ENCODE measurements at regions not wholly inside any gene's neighbourhood (a gene's known extent, or its start where the extent isn't known, plus 50 kb on each side); places are given as distances from the start of the nearest gene placed in this dataset.
A peak's percentile ranks its signal among the peaks of the same experiment; 100 is the strongest.

DNA sequence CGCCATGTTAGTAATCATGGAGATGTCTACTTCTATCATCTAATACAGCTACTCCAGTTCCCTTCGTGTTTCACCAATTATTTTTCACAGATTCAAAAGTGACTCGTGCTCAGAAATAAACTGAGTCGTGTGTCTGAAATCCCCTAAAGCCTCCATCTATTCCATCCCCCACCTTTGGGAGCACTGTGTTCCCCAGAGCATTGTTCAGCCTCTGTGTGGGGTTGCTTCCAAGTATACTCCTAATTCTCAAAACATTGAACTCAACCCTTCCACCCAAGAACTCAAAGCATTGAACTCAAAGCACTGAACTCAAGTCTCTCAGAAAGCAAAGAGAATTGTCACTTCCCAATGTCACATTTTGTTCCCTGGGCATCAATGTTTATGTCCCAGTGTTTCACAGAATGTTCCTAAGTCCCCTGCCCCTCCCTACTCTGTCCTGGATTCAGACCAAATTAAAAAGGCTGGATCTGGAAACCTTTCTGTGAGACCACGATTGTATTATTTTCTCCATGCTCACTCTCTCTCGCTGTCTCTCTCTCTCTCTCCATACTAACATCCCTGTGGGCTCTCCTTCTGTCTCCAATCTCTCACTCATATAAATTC, 138.5 kb upstream of the QRFPR start:
- DNase-seq = no peak

DNA sequence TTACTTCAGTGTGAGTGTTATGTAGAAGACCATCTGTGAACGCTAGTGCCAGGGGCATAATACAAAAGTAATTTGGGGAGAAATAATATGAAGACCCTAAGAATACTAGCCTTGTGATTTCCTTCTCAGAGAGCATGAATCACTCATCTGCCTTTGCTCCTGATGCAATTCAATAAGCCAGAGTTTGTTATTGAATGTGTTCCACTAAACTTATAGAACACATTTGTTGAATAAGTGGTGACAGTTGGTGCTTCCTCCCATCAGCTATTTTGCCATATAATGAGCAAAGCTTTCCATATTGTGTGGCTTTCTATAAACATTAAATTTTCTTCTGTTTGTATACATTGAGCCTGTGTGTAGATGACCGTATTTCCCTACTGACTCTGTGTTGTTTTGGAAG, 136.4 kb upstream of the QRFPR start:
- DNase-seq = no peak

DNA sequence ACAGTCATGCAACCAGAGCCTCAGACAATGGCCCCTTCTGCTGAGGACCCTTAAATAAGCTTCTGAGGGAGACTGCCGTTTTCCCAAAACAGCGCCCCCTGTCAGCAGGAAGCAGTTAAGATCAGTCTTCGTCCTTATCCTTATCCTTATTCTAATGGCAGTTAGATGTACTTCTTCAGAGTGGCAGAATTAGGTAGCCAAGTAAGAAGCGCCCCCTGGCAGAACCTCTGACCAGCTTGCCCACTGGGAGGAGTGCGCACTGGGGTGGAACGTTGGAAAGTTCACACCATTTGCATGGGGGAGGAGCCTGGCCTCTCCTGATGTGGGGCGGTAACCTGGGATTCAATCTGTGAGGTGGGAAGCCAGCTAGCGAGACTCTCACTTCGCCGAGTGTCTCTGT, 133.6 kb upstream of the QRFPR start:
- no peak for DNase-seq

DNA sequence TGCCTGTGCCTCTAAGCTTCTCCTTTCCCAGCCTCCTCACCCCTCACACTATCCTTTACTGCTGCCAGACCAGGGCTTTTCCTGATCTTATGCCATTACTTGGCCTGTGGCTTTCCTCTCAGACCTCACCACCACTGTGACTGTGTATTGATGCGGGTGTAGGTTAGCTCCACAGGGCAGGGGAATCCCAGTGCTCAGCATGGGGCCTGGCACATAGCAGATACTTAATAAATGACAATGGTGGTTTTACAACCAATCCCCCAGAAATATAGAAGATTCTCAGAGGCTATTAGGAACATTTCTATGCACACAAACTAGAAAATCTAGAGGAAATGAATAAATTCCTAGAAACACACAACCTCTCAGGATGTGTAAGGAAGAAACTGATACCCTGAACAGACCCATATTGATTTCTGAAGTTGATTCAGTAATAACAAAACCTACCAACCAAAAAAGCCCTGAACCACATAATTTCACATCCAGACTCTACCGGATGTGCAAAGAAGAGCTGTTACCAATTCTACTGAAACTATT, 129.6 kb upstream of the QRFPR start:
- no peak for DNase-seq

DNA sequence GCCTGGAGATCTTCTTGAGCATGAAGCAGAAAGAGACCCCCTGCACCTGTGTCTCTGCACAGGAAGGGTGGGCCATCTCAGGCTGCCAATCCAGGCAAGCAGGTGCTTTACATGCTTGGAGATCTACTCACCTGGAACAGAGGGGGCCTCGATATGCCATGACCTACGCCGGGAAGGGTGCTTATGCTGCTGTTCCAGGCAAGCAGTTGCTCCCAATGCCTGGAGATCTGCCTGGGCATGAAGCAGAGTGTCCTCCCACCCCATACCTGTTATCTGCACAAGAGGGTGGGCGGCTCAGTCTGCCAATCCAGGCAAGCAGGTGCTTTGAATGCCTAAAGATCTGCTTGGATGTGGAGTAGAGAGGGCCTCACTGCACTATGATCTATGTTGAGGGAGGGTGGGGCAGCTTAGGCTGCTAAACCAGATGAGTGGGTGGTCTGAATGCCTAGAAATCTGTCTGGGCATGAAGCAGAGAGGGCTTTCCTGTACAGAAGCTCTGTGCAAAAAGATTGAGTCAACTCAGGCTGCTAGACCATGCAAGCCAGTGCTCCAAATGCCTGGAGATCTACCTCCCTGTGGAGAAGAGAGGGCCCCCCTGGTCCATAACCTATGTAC, 104.5 kb upstream of the QRFPR start:
- no peak for DNase-seq

DNA sequence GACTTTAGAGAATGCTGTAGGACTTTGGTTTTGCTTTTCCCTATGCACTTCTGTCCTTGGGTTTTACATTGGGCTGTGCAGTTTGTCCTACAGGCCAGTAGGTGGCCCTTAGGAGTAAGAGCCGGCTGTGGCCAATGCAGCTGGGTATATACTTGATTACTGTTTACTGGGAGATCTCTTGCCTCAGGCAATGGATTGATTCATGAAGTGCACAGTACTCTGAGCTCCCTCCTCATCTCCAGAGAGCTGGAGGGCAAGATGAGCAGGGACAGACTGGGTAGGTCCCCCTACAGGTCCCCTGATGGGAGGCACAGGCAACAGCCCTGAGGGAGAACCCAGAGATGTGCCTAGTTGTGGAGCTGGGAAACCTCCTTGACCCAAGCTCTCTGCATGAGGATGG, 103.8 kb upstream of the QRFPR start:
- DNase-seq = peak; percentile 28

DNA sequence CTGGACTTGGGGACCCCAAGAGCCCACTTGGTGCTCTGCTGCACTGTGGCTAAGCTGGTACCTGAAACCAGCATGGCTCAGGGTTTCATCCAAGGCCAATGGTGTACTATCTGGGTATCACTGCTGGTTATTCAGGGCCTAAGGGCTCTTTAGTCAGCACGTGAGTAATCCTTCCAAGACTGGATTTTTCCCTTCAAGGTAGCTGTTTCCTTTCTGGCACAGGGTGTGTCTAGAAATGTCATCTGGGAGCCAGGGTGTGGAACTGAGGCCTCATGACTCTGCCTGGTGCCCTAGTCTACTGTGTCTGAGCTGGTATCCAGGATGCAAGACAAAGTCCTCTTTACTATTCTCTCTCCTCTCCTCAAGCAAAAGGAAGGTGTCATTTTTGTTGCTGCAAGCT, 99.0 kb upstream of the QRFPR start:
- DNase-seq = no peak

DNA sequence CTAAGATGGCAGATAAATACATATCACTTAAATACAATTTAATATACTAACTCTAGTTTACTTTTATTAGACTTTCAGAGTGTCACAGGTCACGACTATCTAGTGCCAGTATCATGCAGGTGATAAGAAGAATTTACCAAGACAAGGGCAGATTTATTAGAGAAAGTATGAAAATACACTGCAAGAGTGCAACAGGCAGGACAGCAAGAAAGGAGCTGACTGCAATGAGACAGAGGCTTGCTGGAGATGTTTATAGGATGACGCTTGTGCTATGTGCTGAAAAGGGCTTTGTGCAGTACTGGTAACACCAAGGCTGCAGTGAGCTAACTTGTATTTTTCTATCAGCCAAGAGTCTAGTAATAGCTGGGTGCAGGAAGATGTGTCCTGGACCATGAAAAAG, 96.7 kb upstream of the QRFPR start:
- DNase-seq = no peak

DNA sequence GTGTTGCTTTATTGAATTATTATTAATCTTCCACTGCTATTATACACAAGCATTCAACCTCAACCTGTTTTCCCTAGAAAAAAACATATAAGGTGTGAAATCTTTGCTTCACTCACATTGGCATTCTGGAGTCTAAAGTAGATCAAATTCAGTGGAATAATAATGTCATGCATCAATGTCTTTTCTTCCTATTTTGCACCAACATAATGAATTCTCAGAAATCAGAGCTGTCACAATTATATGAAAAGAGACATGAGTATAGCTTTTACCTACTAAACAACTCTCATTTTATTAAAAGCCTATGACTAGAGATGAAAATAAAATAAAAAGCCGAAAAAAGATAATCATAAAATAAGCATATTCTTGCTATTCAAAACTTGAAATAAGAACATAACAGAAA, 96.3 kb upstream of the QRFPR start:
- no peak for DNase-seq

DNA sequence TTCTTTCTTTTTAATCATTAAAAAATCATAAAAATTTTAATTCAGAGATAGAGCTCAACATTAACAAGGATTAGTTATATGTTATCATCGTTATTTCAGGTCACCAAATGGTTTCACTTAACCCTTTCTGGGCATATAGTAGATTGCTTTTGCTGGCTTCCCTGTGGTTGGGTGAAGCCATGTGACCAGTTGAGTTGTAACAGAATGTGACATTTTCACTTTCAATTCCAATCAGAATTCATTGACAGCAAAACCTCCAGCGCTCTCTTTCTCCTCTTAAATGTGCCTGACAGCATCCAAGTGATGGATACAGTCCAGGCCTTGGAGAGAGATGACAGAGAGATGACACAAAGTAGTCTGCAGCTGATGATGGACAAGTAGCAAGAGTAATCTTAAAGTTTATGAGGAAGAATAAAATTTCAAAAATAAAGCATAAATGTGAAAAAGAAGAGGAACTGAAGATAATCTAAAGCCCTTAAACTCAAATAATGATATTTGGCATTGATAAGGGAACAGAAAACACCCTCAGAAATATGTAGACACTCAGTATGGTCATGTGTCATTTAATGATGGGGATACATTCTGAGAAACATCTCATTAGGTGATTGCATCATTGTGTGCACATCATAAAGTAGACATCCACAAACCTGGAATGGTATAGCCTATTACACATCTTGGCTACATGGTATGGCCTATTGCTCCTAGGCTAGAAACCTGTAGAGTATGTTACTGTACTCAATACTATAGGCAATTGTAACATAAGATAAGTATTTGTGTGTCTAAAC, 92.3 kb upstream of the QRFPR start:
- no peak for DNase-seq

DNA sequence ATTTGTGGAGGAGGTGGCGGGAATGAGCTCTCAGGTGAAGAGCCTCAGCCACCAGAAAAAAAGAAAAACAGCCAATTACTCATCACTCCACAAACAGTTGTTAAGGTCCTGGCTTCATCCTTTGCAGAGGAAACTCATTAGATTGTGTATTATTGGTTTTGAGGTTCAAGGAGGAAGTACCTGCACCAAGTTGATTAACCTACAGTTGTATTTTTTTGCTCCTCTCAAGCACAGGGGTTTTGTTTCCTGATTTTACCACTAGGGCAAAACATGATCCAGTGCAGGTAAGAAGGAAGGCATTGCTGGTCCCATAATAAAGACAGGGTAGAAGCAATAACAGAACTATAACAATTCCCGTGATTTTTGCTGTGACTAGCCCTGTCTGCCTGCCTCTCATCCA, 84.0 kb upstream of the QRFPR start:
- no peak for DNase-seq

DNA sequence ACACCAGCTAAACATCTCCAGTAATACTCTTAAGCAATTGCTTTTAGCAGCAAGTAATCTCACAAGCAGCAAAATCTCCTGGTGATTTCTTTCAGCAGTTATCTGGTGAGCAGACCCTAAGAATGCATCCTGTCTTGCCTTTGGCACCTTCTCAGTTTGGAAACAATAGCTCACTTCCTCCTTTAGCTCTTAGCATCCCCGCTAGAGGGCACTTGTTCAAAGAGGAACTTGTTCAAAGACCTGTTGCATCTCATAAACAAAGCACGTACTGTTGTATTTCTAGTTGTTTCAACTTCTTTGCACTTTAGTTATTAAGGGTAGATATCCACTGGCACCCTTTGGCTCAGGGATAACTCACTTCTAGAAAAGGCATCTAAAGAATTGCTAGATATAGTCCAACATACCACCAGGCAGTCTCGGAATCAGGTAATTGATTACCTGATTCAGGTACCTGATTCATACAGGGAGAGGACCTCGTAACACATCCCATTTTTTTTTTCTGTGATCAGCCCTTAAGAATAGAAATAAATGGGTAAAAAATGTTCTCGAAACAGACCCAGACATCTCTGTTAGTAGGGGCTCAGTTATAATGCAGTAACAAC, 81.9 kb upstream of the QRFPR start:
- peak; percentile 53 for DNase-seq

DNA sequence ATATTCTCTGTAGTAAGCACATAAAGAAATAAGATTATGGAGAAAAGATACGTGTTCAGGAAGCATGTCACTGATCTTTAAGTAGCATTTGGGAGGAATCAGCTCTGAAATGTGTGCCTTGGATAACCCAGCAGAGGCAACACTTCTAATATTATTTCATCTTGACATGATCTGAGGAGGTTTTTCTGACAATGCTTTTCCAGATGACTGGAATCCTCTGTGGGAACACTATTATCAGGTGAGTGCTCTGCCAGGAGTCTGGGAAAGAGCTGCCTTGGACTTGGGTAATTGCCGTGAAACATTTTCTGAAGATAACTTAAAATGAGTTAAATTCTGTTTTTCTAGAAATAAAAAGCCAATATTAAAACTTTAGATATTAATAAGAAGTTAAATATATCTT, 78.2 kb upstream of the QRFPR start:
- DNase-seq = no peak

DNA sequence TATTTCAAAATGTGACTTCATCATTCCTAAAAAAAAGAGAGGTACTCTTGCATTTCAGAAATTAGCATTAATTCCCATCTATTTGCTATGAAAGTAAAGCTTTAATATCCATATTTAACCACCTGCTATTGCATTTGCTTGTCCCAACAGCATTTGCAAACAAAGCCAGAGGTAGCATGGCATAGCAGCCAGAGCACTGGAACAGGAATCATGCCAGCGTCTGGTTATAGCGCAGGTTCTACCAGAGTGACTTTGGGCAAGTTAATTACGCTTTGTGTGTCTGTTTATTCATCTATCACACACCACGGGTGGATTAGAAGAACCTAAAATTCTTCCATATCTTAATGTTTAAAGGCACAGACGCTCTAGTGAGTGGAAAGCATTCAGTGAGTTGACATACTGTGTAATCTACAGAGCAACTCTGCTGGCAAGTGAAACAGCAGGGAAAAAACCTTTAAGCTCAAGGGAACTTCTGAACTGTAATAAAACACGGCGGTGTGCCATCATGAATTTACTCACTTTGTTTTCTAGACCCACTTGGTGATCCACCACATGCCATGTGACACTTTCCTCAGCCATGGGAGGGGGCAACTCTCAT, 76.6 kb upstream of the QRFPR start:
- no peak for DNase-seq

DNA sequence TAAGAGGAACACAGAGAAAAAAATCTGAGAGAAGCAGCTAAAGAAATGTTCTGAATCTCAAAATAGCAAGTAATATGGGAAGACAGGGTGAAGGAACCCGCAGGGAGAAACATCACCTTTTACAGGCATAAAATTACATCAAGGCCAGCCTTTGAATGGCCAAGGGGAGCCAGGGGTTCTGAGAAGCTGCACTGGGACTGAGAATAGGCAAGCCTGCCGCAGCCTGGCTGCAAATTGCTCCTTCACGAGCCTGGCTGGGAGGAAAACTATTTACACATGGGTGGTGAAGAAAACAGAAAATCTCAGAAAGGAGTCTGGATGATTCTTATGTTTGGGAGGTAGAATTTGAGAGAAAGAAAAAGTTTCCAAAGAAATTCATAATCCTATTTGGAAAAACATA, 74.5 kb upstream of the QRFPR start:
- no peak for DNase-seq

DNA sequence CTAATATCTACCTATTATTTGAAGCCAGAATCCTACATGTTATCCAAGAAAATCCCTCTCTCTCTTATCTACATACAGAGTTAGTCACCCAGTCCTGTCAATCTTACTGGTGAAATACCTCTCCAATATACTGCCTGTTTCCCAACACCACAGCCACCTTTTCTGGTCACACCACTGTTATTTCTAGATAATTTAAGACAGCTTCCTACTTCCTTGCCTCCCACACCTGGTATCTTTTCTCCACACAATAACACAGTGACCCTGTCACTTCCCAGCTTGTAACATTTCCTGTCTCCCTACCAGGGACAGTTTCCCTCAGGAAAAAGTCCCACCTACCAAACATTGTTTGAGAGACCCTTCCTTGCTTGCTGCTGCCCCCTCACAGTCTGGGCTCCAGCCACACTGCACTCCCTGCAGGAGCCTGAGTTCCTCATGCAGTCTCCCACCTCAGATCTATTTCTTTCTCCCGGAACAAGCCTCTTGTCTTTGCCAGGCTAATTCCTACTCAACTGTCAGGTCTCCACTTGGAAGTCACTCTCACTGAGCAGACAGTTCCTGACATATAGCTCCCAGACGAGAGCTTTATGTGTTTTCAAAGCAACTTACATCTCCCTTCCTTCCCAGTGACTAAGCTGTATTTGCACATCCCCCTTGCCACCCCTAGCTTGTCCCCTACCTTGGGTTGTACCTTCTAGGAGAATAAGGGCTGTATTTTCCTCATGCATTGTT, 73.6 kb upstream of the QRFPR start:
- no peak for DNase-seq

DNA sequence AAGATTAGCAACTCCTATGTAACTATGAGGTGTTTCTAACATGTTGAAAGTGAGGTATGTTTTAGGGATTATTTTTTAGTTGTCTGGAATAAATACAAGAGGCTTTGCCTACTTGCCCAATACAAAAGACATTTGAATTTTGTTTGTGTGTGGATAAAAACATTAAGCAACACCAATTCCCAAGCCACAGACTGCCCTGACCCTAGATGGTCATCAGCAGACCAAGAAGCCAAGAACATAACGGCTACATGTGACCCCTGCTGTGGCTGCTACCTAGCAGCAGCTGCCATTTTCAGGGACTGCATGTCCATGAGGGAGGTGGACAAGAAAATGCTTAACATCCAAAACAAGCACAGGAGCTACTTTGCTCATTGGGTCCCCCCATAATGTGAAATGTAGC, 70.5 kb upstream of the QRFPR start:
- DNase-seq = no peak

DNA sequence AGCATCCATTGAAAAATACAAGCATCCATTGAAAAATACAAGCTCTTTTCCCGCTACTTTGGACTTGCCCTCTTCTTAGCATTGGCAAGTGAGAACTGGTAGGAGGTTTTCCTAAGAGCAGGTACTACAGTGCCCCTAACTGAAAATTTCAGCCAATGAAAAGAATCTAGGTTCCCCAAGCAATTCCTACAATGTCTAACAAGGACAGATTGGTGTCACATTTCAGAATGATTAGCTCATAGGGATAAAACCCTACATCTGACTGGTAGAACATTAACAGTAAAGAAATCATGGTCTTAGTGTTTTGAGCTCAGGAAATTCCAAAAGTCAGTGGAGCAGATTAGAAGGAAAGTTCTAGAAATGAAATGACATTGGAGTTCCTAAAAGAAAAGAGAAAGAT, 68.6 kb upstream of the QRFPR start:
- no peak for DNase-seq

DNA sequence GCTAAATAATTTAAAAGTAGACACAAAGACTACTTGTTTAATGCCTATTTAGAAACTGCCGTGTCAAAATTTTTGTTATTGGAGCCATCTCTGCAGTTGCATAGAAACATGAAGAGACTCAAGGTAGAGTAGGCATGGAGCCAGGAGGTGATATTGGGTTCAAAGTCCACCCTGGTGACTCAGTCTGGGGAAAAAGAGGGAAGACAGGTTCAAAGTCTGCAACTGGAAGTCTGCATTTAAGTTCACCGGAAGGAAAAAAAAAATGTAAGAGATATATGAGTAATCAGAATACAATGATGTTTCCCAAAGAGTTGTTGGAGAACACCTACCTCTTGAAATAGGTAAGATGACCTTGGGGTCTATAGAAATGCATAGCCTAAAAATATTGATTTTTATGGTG, 67.4 kb upstream of the QRFPR start:
- no peak for DNase-seq

DNA sequence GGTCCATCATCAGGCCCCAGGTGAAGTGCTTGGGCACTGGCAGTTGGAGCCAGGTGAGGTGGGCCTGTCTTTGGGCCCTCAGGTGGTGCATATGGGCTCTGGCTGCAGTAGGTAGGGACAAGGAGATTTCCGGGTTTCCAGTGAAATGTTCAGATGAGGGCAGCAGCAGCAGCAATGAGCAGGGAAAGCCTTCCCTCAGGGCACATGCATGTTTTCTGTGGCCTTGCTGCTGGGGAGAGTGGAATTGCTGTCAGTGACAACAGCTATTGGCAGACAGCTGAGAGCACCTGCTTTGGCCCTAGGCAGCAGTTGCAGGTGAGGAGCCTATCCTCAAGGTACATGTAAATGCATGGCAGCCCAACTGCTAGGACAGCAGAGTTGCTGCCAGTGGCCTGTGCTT, 58.9 kb upstream of the QRFPR start:
- DNase-seq = no peak

Data from activated CD4-positive, alpha-beta T cell treated with anti-CD3 and anti-CD28 coated beads for 48 hours (primary cell).